ENCODE measurements at regions not wholly inside any gene's neighbourhood (a gene's known extent, or its start where the extent isn't known, plus 50 kb on each side); places are given as distances from the start of the nearest gene placed in this dataset.

- H3K4me1 ChIP-seq, result no peaks in the 10 kb centered on the region
- H3K4me3 ChIP-seq, result no peak overlapping the region
- no peaks in the 10 kb centered on the region for H3K9me3 ChIP-seq
- no peak for DNase-seq
- H3K27me3 ChIP-seq, result no peaks in the 10 kb centered on the region
- TF ChIP-seq POLR2AphosphoS5 (IDR thresholded peaks at IDR 0.05) (no peak), CTCF (IDR thresholded peaks at IDR 0.05) (no peak), EP300 (IDR thresholded peaks at IDR 0.05) (no peak), POLR2A (IDR thresholded peaks at IDR 0.05) (no peak)
- no peaks in the 10 kb centered on the region for H3K36me3 ChIP-seq
- intact Hi-C loops (cut with DNase I; ENCODE audit: low total_unique reads), result no loop called here
- 47 to 68% (median 54%) methylated on average over 3 of the region's 3 CpGs for WGBS, 5 donors
- H3K27ac ChIP-seq, result no peak overlapping the region
Observed at GRCh38 chr18:51765606-51766360, 568.3 kb upstream of the MEX3C start.

GRCh38 chr18:51767293-51767692, 569.8 kb upstream of the MEX3C start:
- Histone ChIP-seq H3K4me1 (no peaks in the 10 kb centered on the region), H3K27me3 (no peaks in the 10 kb centered on the region), H3K9me3 (no peaks in the 10 kb centered on the region), H3K4me3 (no peak overlapping the region), H3K36me3 (no peaks in the 10 kb centered on the region), H3K27ac (no peak overlapping the region)
- intact Hi-C loops (cut with DNase I; ENCODE audit: low total_unique reads), result no loop called here
- DNase-seq, result no peak
- WGBS, 5 donors, result 48 to 76% (median 57%) methylated on average over 1 of the region's 1 CpG
- no peak for TF ChIP-seq POLR2AphosphoS5 (IDR thresholded peaks at IDR 0.05)
- no peak for TF ChIP-seq CTCF (IDR thresholded peaks at IDR 0.05)
- no peak for TF ChIP-seq EP300 (IDR thresholded peaks at IDR 0.05)
- no peak for TF ChIP-seq POLR2A (IDR thresholded peaks at IDR 0.05)

- H3K36me3 ChIP-seq, result no peaks in the 10 kb centered on the region
Observed at GRCh38 chr18:51778115-51778514, 561.9 kb upstream of the DCC start.

GRCh38 chr18:51789871-51790270, 550.1 kb upstream of the DCC start:
- 50 to 86% (median 64%) methylated on average over 1 of the region's 1 CpG for WGBS, 5 donors
- Histone ChIP-seq H3K27me3 (no peaks in the 10 kb centered on the region), H3K4me3 (no peak overlapping the region), H3K36me3 (no peaks in the 10 kb centered on the region), H3K4me1 (no peaks in the 10 kb centered on the region), H3K27ac (no peak overlapping the region), H3K9me3 (no peaks in the 10 kb centered on the region)
- intact Hi-C loops (cut with DNase I; ENCODE audit: low total_unique reads), result no loop called here
- DNase-seq, result no peak
- TF ChIP-seq EP300 (IDR thresholded peaks at IDR 0.05) (no peak), CTCF (IDR thresholded peaks at IDR 0.05) (no peak), POLR2A (IDR thresholded peaks at IDR 0.05) (no peak), POLR2AphosphoS5 (IDR thresholded peaks at IDR 0.05) (no peak)

More at GRCh38 chr18:51778115-51778514, 561.9 kb upstream of the DCC start:
- Histone ChIP-seq H3K9me3 (no peaks in the 10 kb centered on the region), H3K4me1 (no peaks in the 10 kb centered on the region), H3K4me3 (no peak overlapping the region), H3K27me3 (no peaks in the 10 kb centered on the region), H3K27ac (no peak overlapping the region)
- no peak for TF ChIP-seq EP300 (IDR thresholded peaks at IDR 0.05)
- TF ChIP-seq CTCF (IDR thresholded peaks at IDR 0.05), result no peak
- TF ChIP-seq POLR2AphosphoS5 (IDR thresholded peaks at IDR 0.05), result no peak
- TF ChIP-seq POLR2A (IDR thresholded peaks at IDR 0.05), result no peak
- 64 to 73% (median 67%) methylated on average over 4 of the region's 4 CpGs for WGBS, 5 donors
- DNase-seq, result no peak
- intact Hi-C loops (cut with DNase I; ENCODE audit: low total_unique reads), result no loop called here

Measured in stomach (tissue), 8 donors.